Breast epithelium (tissue), 3 donors: ENCODE measurements at regions not wholly inside any gene's neighbourhood (a gene's known extent, or its start where the extent isn't known, plus 50 kb on each side); places are given as distances from the start of the nearest gene placed in this dataset.

Experiments
- CTCF ChIP-seq, 3 donors: fragments of 450-650 bp; IDR thresholded peaks; one replicate each; pipeline ENCODE4 v1.5.1; 2016 to 2017; ENCODE audit warnings: antibody characterized with exemption in 3 of 3, mild to moderate bottlenecking in 3 of 3, moderate library complexity in 3 of 3
- POLR2A ChIP-seq: fragments of 450-650 bp; IDR thresholded peaks from one replicate; pipeline ENCODE4 v1.6.1; 2016; ENCODE audit warnings: antibody characterized with exemption, mild to moderate bottlenecking, moderate library complexity

GRCh38 chr1:199815947-199816346, 211.6 kb upstream of the NR5A2 start:
- TF ChIP-seq CTCF (IDR thresholded peaks at IDR 0.05) (no peak), POLR2A (no peak)
